ENCODE measurements at regions not wholly inside any gene's neighbourhood (a gene's known extent, or its start where the extent isn't known, plus 50 kb on each side); places are given as distances from the start of the nearest gene placed in this dataset.

GRCh38 chr10:55214608-55215007 lies 413.6 kb upstream of the PCDH15 start:
- Mint-ChIP-seq H3K27me3 (ENCODE audit: low read depth) (no peaks in the 10 kb centered on the region), H3K4me3 (no peak overlapping the region), H3K36me3 (peaks cover 2% of the 10 kb centered on the region)

GRCh38 chr10:55212051-55212450 lies 411.0 kb upstream of the PCDH15 start:
- Mint-ChIP-seq H3K4me1 (peaks cover 10% of the 10 kb centered on the region), H3K4me3 (no peak overlapping the region), H3K27me3 (ENCODE audit: low read depth) (no peaks in the 10 kb centered on the region), H3K36me3 (peaks cover 2% of the 10 kb centered on the region), H3K9me3 (peaks cover 7% of the 10 kb centered on the region), H3K27ac (no peak overlapping the region)
- TF ChIP-seq CTCF (IDR thresholded peaks at IDR 0.05; ENCODE audit: unreplicated experiment), result no peak
- DNase-seq (ENCODE audit: low spot score in 2 of 2, unreplicated experiment in 2 of 2), result no peak

More at GRCh38 chr10:55214608-55215007, 413.6 kb upstream of the PCDH15 start:
- H3K9me3 Mint-ChIP-seq, result peaks cover 7% of the 10 kb centered on the region
- DNase-seq (ENCODE audit: low spot score in 2 of 2, unreplicated experiment in 2 of 2), result no peak
- H3K27ac Mint-ChIP-seq, result no peak overlapping the region
- no peak for TF ChIP-seq CTCF (IDR thresholded peaks at IDR 0.05; ENCODE audit: unreplicated experiment)
- H3K4me1 Mint-ChIP-seq, result no peaks in the 10 kb centered on the region

- Mint-ChIP-seq H3K27ac (no peak overlapping the region), H3K27me3 (ENCODE audit: low read depth) (peaks cover 2% of the 10 kb centered on the region), H3K9me3 (peaks cover 12% of the 10 kb centered on the region), H3K4me3 (no peak overlapping the region), H3K36me3 (peaks cover 7% of the 10 kb centered on the region), H3K4me1 (peaks cover 7% of the 10 kb centered on the region)
- TF ChIP-seq CTCF (IDR thresholded peaks at IDR 0.05; ENCODE audit: unreplicated experiment), result no peak
- no peak for DNase-seq (ENCODE audit: low spot score in 2 of 2, unreplicated experiment in 2 of 2)
Observed at GRCh38 chr10:55203874-55204273, 402.8 kb upstream of the PCDH15 start.

GRCh38 chr10:55203319-55203718 lies 402.3 kb upstream of the PCDH15 start:
- no peak for TF ChIP-seq CTCF (IDR thresholded peaks at IDR 0.05; ENCODE audit: unreplicated experiment)
- Mint-ChIP-seq H3K4me3 (no peak overlapping the region), H3K27ac (no peak overlapping the region), H3K36me3 (peaks cover 7% of the 10 kb centered on the region), H3K27me3 (ENCODE audit: low read depth) (peaks cover 2% of the 10 kb centered on the region), H3K4me1 (peaks cover 4% of the 10 kb centered on the region), H3K9me3 (peaks cover 16% of the 10 kb centered on the region)
- no peak for DNase-seq (ENCODE audit: low spot score in 2 of 2, unreplicated experiment in 2 of 2)

GRCh38 chr10:55200020-55200419 lies 399.0 kb upstream of the PCDH15 start:
- peaks cover 2% of the 10 kb centered on the region for H3K27me3 Mint-ChIP-seq (ENCODE audit: low read depth)
- no peak overlapping the region for H3K4me3 Mint-ChIP-seq
- peaks cover 16% of the 10 kb centered on the region for H3K9me3 Mint-ChIP-seq
- DNase-seq (ENCODE audit: low spot score in 2 of 2, unreplicated experiment in 2 of 2), result no peak
- no peak overlapping the region for H3K27ac Mint-ChIP-seq
- H3K36me3 Mint-ChIP-seq, result peaks cover 7% of the 10 kb centered on the region
- peaks cover 2% of the 10 kb centered on the region for H3K4me1 Mint-ChIP-seq
- no peak for TF ChIP-seq CTCF (IDR thresholded peaks at IDR 0.05; ENCODE audit: unreplicated experiment)
